AG04450 (cell line): ENCODE measurements at regions not wholly inside any gene's neighbourhood (a gene's known extent, or its start where the extent isn't known, plus 50 kb on each side); places are given as distances from the start of the nearest gene placed in this dataset.

Source experiments
- CTCF ChIA-PET: fragments of 300-600, 350-600 bp; formaldehyde crosslinking; extraction: SDS; loops from one replicate; lab custom pipeline; 2022; ENCODE audit warnings: antibody characterized with exemption, inconsistent platforms; lab: Charles Lee
- POLR2A ChIA-PET: fragments of 350-600 bp; formaldehyde crosslinking; extraction: SDS; loops from one replicate; lab custom pipeline; 2021; ENCODE audit warnings: antibody characterized with exemption, inconsistent platforms; lab: Yijun Ruan, JAX
- DNase-seq: peaks from one replicate; pipeline ENCODE4 v3.0.0-alpha.2; 2011; ENCODE audit warnings: low read depth, low spot score
- H3K27ac ChIP-seq: one replicate; pipeline ENCODE4 v1.5.1; 2012; ENCODE audit warnings: low read depth, low read length, control low read depth
- H3K27me3 ChIP-seq: one replicate; pipeline ENCODE4 v1.6.0; 2012; ENCODE audit warnings: low read length; ENCODE audit not compliant: control insufficient read depth, insufficient read depth
- H3K4me3 ChIP-seq: 2 replicates; pipeline ENCODE4 v1.5.1; 2011; ENCODE audit warnings: mild to moderate bottlenecking, low read depth, low read length, control low read depth
- H3K9me3 ChIP-seq: 2 replicates; pipeline ENCODE4 v1.5.1; 2012; ENCODE audit warnings: low read length; ENCODE audit not compliant: control insufficient read depth, insufficient read depth
- TF ChIP-seq, protein P1 (sequence below): IDR thresholded peaks from 2 replicates; pipeline ENCODE4 v1.5.1; 2011; ENCODE audit warnings: low read depth, low read length, control low read depth, inconsistent platforms

DNA sequence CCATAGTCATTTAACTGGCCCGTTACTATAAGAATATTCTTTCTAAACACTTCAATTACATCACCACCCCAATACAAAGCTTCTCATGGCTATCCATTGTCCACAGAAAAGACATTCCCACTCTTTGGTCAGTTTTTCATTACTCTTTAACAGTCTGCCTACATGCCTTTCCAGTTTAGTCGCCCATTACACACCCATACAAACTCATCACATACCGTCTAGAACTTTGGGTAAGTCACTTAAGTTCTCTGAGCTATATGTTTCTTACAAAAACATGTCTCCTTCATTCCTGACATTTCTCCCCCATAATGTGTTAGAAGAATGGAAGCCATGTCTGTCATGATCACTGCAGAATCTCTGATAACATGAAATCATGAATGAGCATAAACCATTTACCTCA, 108.2 kb upstream of the STK17B start:
- no peak for DNase-seq
- TF ChIP-seq, protein P1, sequence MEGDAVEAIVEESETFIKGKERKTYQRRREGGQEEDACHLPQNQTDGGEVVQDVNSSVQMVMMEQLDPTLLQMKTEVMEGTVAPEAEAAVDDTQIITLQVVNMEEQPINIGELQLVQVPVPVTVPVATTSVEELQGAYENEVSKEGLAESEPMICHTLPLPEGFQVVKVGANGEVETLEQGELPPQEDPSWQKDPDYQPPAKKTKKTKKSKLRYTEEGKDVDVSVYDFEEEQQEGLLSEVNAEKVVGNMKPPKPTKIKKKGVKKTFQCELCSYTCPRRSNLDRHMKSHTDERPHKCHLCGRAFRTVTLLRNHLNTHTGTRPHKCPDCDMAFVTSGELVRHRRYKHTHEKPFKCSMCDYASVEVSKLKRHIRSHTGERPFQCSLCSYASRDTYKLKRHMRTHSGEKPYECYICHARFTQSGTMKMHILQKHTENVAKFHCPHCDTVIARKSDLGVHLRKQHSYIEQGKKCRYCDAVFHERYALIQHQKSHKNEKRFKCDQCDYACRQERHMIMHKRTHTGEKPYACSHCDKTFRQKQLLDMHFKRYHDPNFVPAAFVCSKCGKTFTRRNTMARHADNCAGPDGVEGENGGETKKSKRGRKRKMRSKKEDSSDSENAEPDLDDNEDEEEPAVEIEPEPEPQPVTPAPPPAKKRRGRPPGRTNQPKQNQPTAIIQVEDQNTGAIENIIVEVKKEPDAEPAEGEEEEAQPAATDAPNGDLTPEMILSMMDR: no peak
- Histone ChIP-seq H3K9me3 (no peaks in the 10 kb centered on the region), H3K27me3 (no peaks in the 10 kb centered on the region), H3K4me3 (no peak overlapping the region), H3K27ac (no peak overlapping the region)
- CTCF ChIA-PET: interaction anchor here (0.7 to 2.8 kb wide), 5 partner anchors 15 to 480 kb away, joined by 3 to 21 read pairs (median 3); no protein-coding TSS in a partner anchor
- POLR2A ChIA-PET: no interaction called here

DNA sequence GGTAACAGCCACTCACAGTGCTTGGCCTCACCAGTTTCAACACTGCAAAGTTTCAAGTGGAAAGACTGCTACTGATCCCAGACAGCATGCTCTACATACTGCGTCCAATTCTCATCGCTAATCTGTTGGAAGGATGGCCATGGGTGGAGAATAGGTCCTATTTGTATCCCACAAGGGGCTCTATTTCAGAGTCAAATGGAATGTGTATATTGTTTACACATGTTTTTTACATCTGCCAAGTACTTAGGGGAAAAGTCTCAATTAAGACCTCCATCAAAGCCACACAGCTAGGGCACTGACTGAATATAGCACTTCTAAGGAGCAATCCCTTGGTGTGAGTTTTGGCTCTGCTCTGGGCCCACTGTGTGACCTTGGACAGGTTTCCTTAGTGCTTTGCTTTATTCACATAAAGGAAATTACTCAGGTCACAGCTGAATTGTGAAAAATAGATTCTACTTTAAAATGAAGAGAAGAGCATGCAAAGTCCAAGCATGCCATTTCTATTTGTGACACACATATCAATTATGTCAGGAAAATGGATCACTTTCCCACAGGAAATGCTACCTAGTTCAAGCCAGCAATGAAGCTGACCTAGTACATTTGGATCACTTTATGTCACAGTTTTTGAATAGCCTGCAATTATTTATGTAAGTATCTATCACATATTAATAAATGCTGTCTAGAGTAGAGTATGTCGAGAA, 112.9 kb upstream of the STK17B start:
- Histone ChIP-seq H3K27me3 (no peaks in the 10 kb centered on the region), H3K27ac (no peak overlapping the region), H3K4me3 (no peak overlapping the region), H3K9me3 (no peaks in the 10 kb centered on the region)
- no peak for DNase-seq
- CTCF ChIA-PET: interaction anchor here (0.6 to 3.2 kb wide), 2 partner anchors 169 to 538 kb away, joined by 3 to 10 read pairs; no protein-coding TSS in a partner anchor
- TF ChIP-seq, protein P1: no peak
- POLR2A ChIA-PET: no interaction called here

DNA sequence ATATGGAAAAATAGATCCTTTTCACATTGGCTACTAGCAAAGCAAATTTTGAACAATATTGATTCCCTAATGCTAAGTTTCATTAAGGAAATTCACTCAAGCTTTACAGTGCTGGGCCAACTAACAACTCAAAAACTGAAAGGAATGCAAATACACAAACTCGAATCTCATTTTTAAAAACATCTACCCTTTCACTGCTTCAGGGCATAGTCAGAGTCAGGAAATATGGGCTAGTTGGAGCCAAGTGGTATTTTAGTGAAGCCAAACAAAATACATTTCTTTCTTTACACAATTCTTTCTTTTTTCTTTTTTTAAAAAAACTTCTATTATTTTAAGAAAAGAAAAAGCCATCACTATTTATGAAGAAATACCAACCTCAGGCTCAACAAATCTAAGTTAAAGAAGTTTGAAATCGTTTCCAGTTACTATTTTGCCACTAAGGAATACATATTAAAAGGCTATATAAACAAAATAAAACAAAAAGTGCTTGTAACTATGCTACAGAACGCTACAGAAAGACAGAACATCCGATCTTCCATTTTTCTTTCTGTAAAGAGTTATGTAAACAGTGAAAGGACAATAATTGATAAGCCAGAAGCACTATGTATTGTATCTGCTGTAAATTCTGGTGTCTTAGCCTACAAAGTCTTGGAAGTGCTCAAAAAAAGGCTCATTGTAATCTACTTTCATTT, 113.6 kb upstream of the STK17B start:
- Histone ChIP-seq H3K9me3 (no peaks in the 10 kb centered on the region), H3K27ac (no peak overlapping the region), H3K4me3 (no peak overlapping the region), H3K27me3 (no peaks in the 10 kb centered on the region)
- POLR2A ChIA-PET: no interaction called here
- TF ChIP-seq, protein P1: no peak
- CTCF ChIA-PET: interaction anchor here (0.7 to 3.2 kb wide), 4 partner anchors 13 to 207 kb away, joined by 4 to 10 read pairs (median 5); no protein-coding TSS in a partner anchor
- no peak for DNase-seq

DNA sequence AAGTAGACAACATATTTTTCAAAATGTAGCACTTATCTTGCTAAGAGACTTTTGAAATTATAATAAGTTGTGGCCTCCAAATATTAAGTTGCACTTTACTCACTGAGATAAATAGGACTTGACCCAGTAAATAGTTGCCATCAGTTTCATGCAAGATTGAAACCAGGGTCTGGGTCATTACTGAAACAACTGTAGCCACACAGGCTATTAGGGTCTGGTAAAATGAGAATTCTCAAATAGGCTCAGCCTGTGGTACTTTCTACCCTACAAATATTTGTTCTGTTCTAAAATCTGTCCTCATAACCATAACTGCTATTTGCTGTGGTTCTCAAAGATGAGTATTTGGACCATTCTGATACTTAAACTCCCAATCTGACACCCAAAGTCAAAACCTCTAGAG, 115.4 kb upstream of the STK17B start:
- H3K27me3 ChIP-seq: no peaks in the 10 kb centered on the region
- no peaks in the 10 kb centered on the region for H3K9me3 ChIP-seq
- H3K4me3 ChIP-seq: no peak overlapping the region
- ChIA-PET CTCF (interaction anchor here (3.2 kb wide), 1 partner anchor 167 kb away, joined by 10 read pairs; no protein-coding TSS in a partner anchor), POLR2A (no interaction called here)
- H3K27ac ChIP-seq: no peak overlapping the region
- DNase-seq: no peak
- TF ChIP-seq, protein P1: no peak

DNA sequence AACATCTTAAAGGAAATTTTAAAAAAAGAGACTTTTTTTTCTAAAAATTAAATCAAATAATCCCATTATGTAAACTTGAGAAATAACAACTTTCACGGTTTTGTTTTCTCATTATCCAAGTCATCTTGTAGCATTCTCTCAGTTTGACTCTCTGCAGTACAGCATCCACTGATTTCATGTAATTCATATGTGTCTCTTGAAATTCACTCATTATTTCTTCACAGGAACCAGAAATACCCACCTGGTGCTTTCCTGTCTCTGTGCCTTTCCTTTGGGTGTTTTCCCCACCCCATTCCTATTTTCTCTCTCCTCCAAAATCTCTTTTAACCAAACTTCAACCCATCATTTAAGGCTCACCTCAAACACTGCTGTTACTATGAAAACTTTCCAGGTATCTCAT, 116.1 kb upstream of the STK17B start:
- no peak for DNase-seq
- no peak overlapping the region for H3K27ac ChIP-seq
- H3K4me3 ChIP-seq: no peak overlapping the region
- ChIA-PET POLR2A (no interaction called here), CTCF (interaction anchor here (3.2 kb wide), 1 partner anchor 166 kb away, joined by 10 read pairs; no protein-coding TSS in a partner anchor)
- TF ChIP-seq, protein P1: no peak
- no peaks in the 10 kb centered on the region for H3K27me3 ChIP-seq
- no peaks in the 10 kb centered on the region for H3K9me3 ChIP-seq
